ENCODE measurements at regions not wholly inside any gene's neighbourhood (a gene's known extent, or its start where the extent isn't known, plus 50 kb on each side); places are given as distances from the start of the nearest gene placed in this dataset.
"Not testable (repeated sequence)": the region's sequence is repeated elsewhere in the genome, so short reads cannot be mapped to it uniquely, and the experiment has no call there.

DNA sequence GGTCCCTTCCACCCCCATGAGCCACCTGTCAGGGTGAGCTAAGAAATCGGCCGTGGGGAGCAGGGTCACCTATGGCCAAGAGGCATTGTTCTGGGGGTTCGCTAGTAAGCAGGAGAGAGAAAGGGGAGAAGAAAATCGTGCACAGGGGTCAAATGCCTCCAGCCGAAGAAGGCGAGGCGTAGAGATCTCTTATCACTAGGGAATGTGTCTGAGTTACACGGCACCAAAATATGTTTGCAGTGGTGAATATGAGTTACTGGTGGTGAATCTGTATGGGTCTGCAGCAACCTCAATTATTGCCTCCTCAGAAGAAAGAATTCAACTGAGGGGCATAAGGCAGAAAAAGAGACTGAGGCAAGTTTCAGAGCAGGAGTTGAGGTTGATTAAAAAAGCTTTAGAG is 54.2 kb upstream of the RABGAP1L start:
- no peaks in the 10 kb centered on the region for H3K36me3 Mint-ChIP-seq
- no peak overlapping the region for H3K4me2 ChIP-seq
- H3K4me1 Mint-ChIP-seq = no peaks in the 10 kb centered on the region
- H3K36me3 ChIP-seq = no peaks in the 10 kb centered on the region
- no peak overlapping the region for H3K4me3 Mint-ChIP-seq
- no peak overlapping the region for H3K27ac Mint-ChIP-seq
- TF ChIP-seq EZH2 (IDR thresholded peaks at IDR 0.05) (no peak), EZH2phosphoT487 (IDR thresholded peaks at IDR 0.05) (no peak)
- TF ChIP-seq, protein P1, sequence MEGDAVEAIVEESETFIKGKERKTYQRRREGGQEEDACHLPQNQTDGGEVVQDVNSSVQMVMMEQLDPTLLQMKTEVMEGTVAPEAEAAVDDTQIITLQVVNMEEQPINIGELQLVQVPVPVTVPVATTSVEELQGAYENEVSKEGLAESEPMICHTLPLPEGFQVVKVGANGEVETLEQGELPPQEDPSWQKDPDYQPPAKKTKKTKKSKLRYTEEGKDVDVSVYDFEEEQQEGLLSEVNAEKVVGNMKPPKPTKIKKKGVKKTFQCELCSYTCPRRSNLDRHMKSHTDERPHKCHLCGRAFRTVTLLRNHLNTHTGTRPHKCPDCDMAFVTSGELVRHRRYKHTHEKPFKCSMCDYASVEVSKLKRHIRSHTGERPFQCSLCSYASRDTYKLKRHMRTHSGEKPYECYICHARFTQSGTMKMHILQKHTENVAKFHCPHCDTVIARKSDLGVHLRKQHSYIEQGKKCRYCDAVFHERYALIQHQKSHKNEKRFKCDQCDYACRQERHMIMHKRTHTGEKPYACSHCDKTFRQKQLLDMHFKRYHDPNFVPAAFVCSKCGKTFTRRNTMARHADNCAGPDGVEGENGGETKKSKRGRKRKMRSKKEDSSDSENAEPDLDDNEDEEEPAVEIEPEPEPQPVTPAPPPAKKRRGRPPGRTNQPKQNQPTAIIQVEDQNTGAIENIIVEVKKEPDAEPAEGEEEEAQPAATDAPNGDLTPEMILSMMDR (IDR thresholded peaks at IDR 0.05) = no peak
- H3K4me3 ChIP-seq = no peak overlapping the region
- H3K79me2 ChIP-seq (ENCODE audit: low read depth) = no peaks in the 10 kb centered on the region
- no peak for DNase-seq (ENCODE audit: low spot score)
- H3K9me3 Mint-ChIP-seq = no peaks in the 10 kb centered on the region
- H3K27ac ChIP-seq = no peak overlapping the region
- H2AFZ ChIP-seq (replicated peaks) = no peak overlapping the region
- H3K9me3 ChIP-seq (ENCODE audit: low read depth) = no peaks in the 10 kb centered on the region
- H3K9ac ChIP-seq = no peak overlapping the region
- peaks cover 4% of the 10 kb centered on the region for H3K27me3 Mint-ChIP-seq (ENCODE audit: insufficient read depth, low read depth)
- no peaks in the 10 kb centered on the region for H3K27me3 ChIP-seq
- H4K20me1 ChIP-seq (ENCODE audit: low read depth) = no peaks in the 10 kb centered on the region
- no peaks in the 10 kb centered on the region for H3K4me1 ChIP-seq
- H3F3A ChIP-seq (ENCODE audit: low read depth) = no peaks in the 10 kb centered on the region

DNA sequence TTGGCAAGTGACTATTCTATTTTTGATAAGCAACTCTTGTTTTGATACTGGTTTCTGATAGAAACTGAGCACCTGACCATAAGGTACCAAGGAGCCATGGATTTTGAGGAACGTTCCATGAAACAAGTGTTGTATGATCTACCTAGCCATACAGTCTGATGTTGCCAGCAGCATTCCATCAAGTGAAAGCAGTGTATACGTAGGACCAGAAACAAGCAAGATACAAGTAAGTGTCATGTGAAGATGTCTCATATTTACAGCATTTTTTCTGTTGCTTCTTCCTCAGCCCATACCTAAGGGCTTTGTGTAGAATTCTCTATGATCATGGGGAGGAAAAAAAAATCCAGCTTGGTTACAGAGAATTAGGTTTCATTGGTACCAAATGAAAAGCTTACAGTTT is 55.6 kb upstream of the RABGAP1L start:
- no peaks in the 10 kb centered on the region for H3K4me1 ChIP-seq
- Mint-ChIP-seq H3K4me3 (no peak overlapping the region), H3K27me3 (ENCODE audit: insufficient read depth, low read depth) (peaks cover 4% of the 10 kb centered on the region), H3K4me1 (no peaks in the 10 kb centered on the region), H3K9me3 (no peaks in the 10 kb centered on the region), H3K36me3 (no peaks in the 10 kb centered on the region), H3K27ac (no peak overlapping the region)
- H3K4me3 ChIP-seq = no peak overlapping the region
- TF ChIP-seq EZH2phosphoT487 (IDR thresholded peaks at IDR 0.05) (no peak), EZH2 (IDR thresholded peaks at IDR 0.05) (no peak)
- TF ChIP-seq, protein P1 (IDR thresholded peaks at IDR 0.05) = no peak
- H3K9me3 ChIP-seq (ENCODE audit: low read depth) = no peaks in the 10 kb centered on the region
- H3K27ac ChIP-seq = no peak overlapping the region
- no peaks in the 10 kb centered on the region for H3K36me3 ChIP-seq
- H4K20me1 ChIP-seq (ENCODE audit: low read depth) = no peaks in the 10 kb centered on the region
- no peaks in the 10 kb centered on the region for H3K27me3 ChIP-seq
- DNase-seq (ENCODE audit: low spot score) = no peak
- H3K9ac ChIP-seq = no peak overlapping the region
- no peak overlapping the region for H3K4me2 ChIP-seq
- no peaks in the 10 kb centered on the region for H3K79me2 ChIP-seq (ENCODE audit: low read depth)
- H2AFZ ChIP-seq (replicated peaks) = no peak overlapping the region
- H3F3A ChIP-seq (ENCODE audit: low read depth) = no peaks in the 10 kb centered on the region

DNA sequence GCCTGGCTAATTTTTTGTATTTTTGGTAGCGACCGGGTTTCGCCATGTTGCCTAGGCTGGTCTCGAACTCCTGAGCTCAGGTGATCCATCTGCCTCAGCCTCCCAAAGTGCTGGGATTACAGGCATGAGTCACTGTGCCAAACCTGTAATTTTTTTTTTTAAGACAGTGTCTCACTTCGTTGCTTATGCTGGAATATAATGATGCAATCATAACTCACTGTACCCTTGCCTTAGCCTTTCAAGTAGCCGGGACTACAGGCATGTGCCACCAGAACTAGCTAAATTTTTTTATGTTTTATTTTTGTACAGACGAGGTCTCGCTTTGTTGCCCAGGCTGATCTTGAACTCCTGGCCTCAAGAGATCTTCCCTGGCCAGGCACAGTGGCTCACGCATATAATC is 57.3 kb upstream of the RABGAP1L start:
- not testable (repeated sequence) for H3K4me3 Mint-ChIP-seq, H3K27me3 ChIP-seq

DNA sequence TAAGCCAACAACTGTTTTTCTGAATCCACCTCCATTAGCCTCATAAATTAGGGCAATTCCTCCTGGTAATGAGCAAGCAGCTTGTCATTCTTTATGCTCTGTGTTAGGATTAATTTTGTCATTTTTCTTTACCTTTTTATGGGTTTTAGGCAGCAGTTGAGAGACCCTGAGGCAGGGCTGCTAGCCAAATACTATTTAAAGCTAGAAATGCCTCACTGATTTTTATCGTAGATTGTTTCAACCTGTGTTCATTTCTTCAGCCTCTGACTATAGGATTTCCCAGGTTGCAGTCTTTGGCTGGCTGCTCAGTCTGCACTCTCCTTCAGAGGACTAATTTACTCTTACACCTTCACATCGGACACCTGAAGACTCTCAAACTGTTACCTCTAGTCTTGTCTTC is 61.9 kb upstream of the RABGAP1L start:
- no peaks in the 10 kb centered on the region for H3K36me3 ChIP-seq
- no peaks in the 10 kb centered on the region for H3K27me3 Mint-ChIP-seq (ENCODE audit: insufficient read depth, low read depth)
- TF ChIP-seq, protein P1 (IDR thresholded peaks at IDR 0.05) = no peak
- no peak for TF ChIP-seq EZH2 (IDR thresholded peaks at IDR 0.05)
- no peak for TF ChIP-seq EZH2phosphoT487 (IDR thresholded peaks at IDR 0.05)
- no peaks in the 10 kb centered on the region for H3F3A ChIP-seq (ENCODE audit: low read depth)
- H3K4me3 ChIP-seq = no peak overlapping the region
- H3K27ac Mint-ChIP-seq = no peak overlapping the region
- no peaks in the 10 kb centered on the region for H3K4me1 Mint-ChIP-seq
- no peak for DNase-seq (ENCODE audit: low spot score)
- H3K27ac ChIP-seq = no peak overlapping the region
- H3K79me2 ChIP-seq (ENCODE audit: low read depth) = no peaks in the 10 kb centered on the region
- no peaks in the 10 kb centered on the region for H4K20me1 ChIP-seq (ENCODE audit: low read depth)
- H3K9me3 ChIP-seq (ENCODE audit: low read depth) = no peaks in the 10 kb centered on the region
- no peak overlapping the region for H2AFZ ChIP-seq (replicated peaks)
- no peak overlapping the region for H3K4me3 Mint-ChIP-seq
- H3K27me3 ChIP-seq = no peaks in the 10 kb centered on the region
- H3K4me2 ChIP-seq = no peak overlapping the region
- H3K4me1 ChIP-seq = no peaks in the 10 kb centered on the region
- no peaks in the 10 kb centered on the region for H3K9me3 Mint-ChIP-seq
- H3K9ac ChIP-seq = no peak overlapping the region
- no peaks in the 10 kb centered on the region for H3K36me3 Mint-ChIP-seq

More for the DNA sequence above, 57.3 kb upstream of the RABGAP1L start:
- H3K9me3 ChIP-seq (ENCODE audit: low read depth); H3K27me3 Mint-ChIP-seq (ENCODE audit: insufficient read depth, low read depth); H3K4me3 ChIP-seq; H3K4me1 Mint-ChIP-seq; H3K9me3 Mint-ChIP-seq; H3K4me1 ChIP-seq; DNase-seq (ENCODE audit: low spot score); H2AFZ ChIP-seq (replicated peaks); H3K36me3 ChIP-seq; H3K79me2 ChIP-seq (ENCODE audit: low read depth); H3K36me3 Mint-ChIP-seq; H4K20me1 ChIP-seq (ENCODE audit: low read depth); H3K27ac Mint-ChIP-seq; H3F3A ChIP-seq (ENCODE audit: low read depth); H3K4me2 ChIP-seq; H3K9ac ChIP-seq; H3K27ac ChIP-seq: not testable (repeated sequence)

DNA sequence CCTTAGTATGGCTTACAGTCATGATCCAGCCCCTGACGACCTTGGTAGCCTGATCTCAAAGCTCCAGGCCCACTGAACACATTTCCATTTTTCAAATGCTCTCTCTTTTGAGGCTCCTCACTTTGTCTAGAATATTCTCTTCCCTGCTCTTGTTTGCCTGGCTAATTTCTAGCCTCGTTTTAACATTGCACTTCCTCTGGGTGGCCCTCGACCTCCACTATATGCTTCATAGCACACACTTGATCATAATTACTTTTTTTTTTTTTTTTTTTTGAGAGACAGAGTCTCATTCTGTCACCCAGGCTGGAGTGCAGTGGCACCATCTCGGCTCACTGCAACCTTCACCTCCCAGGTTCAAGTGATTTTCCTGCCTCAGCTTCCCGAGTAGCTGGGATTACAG is 65.5 kb upstream of the RABGAP1L start:
- not testable (repeated sequence) for H2AFZ ChIP-seq (replicated peaks); H3K27me3 Mint-ChIP-seq (ENCODE audit: insufficient read depth, low read depth); H3K4me3 Mint-ChIP-seq; H3K4me2 ChIP-seq; H4K20me1 ChIP-seq (ENCODE audit: low read depth); H3K9me3 Mint-ChIP-seq; H3K4me1 Mint-ChIP-seq; H3F3A ChIP-seq (ENCODE audit: low read depth); H3K9ac ChIP-seq; H3K27ac Mint-ChIP-seq; H3K79me2 ChIP-seq (ENCODE audit: low read depth); H3K27ac ChIP-seq; H3K36me3 Mint-ChIP-seq; H3K36me3 ChIP-seq; H3K4me1 ChIP-seq; H3K4me3 ChIP-seq; H3K9me3 ChIP-seq (ENCODE audit: low read depth); H3K27me3 ChIP-seq; DNase-seq (ENCODE audit: low spot score)
